H1 (cell line): ENCODE measurements at regions not wholly inside any gene's neighbourhood (a gene's known extent, or its start where the extent isn't known, plus 50 kb on each side); places are given as distances from the start of the nearest gene placed in this dataset.

Experiments
- POLR2AphosphoS5 ChIP-seq: IDR thresholded peaks from 2 replicates; pipeline ENCODE4 v1.6.1; 2011; ENCODE audit warnings: low read depth, low read length
- TAF1 ChIP-seq: IDR thresholded peaks from 2 replicates; pipeline ENCODE4 v1.6.1; 2011; ENCODE audit warnings: mild to moderate bottlenecking, low read depth, low read length
- ZNF274 ChIP-seq: IDR thresholded peaks from 2 replicates; pipeline ENCODE4 v1.7.0; 2012; ENCODE audit warnings: low read length, borderline replicate concordance; ENCODE audit errors: extremely low read depth
- TF ChIP-seq, protein P1 (sequence below), 3 experiments: IDR thresholded peaks; 1 replicate in 2 of 3; 2 replicates in 1 of 3; pipeline versions ENCODE4 v1.5.1 to v1.6.1; 2011; ENCODE audit warnings: low read length in 3 of 3, mild to moderate bottlenecking in 3 of 3, inconsistent platforms in 2 of 3, low read depth in 1 of 3, moderate library complexity in 1 of 3; ENCODE audit not compliant: insufficient read depth in 1 of 3; ENCODE audit errors: control extremely low read depth in 1 of 3

DNA sequence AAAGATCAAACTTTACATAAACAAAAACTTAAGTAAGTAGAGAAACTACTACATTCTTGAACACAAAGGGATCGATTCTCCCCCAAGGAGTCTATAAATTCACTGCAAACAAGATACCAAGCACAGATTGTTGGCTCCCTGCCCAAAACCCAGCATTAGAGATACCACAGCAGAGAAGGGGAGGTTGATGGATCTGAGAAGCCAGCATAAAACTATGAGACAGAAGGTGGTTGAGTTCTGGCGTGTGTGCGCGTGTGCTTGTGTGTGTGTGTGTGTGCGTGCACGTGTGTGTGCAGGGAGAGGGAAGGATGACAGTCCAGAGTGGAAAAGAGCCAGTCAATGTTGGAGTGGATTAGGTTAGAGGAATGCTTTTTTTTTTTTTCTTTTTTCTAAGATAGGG is 143.2 kb upstream of the PRR20G start:
- TF ChIP-seq ZNF274: no peak
- no peak for TF ChIP-seq TAF1
- TF ChIP-seq, protein P1, sequence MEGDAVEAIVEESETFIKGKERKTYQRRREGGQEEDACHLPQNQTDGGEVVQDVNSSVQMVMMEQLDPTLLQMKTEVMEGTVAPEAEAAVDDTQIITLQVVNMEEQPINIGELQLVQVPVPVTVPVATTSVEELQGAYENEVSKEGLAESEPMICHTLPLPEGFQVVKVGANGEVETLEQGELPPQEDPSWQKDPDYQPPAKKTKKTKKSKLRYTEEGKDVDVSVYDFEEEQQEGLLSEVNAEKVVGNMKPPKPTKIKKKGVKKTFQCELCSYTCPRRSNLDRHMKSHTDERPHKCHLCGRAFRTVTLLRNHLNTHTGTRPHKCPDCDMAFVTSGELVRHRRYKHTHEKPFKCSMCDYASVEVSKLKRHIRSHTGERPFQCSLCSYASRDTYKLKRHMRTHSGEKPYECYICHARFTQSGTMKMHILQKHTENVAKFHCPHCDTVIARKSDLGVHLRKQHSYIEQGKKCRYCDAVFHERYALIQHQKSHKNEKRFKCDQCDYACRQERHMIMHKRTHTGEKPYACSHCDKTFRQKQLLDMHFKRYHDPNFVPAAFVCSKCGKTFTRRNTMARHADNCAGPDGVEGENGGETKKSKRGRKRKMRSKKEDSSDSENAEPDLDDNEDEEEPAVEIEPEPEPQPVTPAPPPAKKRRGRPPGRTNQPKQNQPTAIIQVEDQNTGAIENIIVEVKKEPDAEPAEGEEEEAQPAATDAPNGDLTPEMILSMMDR (IDR thresholded peaks at IDR 0.05; ENCODE audit: control extremely low read depth in 1 of 3, insufficient read depth in 1 of 3, low read depth in 1 of 3, low read length in 3 of 3): no peak
- no peak for TF ChIP-seq POLR2AphosphoS5
